ENCODE measurements at regions not wholly inside any gene's neighbourhood (a gene's known extent, or its start where the extent isn't known, plus 50 kb on each side); places are given as distances from the start of the nearest gene placed in this dataset.

DNA sequence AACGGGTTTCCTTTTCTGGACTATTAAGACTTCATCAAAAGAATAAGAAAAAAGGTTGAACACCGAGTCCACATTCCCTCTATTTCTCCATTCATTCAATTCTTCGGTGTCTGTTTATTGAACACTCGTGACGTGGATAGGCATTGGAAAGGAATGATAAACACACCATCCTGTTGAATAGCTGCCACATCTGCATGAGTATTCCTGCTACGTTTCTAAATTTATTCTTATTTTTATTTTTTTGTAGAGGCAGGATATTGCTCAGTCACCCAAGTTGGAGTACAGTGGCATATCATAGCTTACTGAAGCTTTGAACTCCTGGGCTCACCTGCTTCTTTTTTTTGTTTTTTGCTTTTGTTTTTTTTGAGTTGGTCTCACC, 80.8 kb upstream of the CIBAR2 start:
- H3K4me3 ChIP-seq, result no peak overlapping the region
- WGBS, 2 experiments (ENCODE audit: low coverage in 1 of 2, low lambda C conversion rate in 2 of 2, missing lambda C conversion rate in 2 of 2), result 49 to 58% methylated on average over 6 of the region's 6 CpGs
- H3K27me3 ChIP-seq (replicated peaks; ENCODE audit: insufficient read depth), result no peaks in the 10 kb centered on the region
- TF ChIP-seq EZH2phosphoT487 (IDR thresholded peaks at IDR 0.05; ENCODE audit: insufficient read depth, low read depth) (no peak), EZH2 (IDR thresholded peaks at IDR 0.05; ENCODE audit: insufficient read depth, poor library complexity, severe bottlenecking) (no peak)
- no peaks in the 10 kb centered on the region for H3K36me3 ChIP-seq (ENCODE audit: low read depth)
- peak overlapping the region; percentile 16 for H3K4me2 ChIP-seq (ENCODE audit: unreplicated experiment)
- no peaks in the 10 kb centered on the region for H3K9me3 ChIP-seq (ENCODE audit: low read depth)
- in situ Hi-C loops (cut with MboI), result no loop called here
- peak; percentile 69 for DNase-seq
- no peak overlapping the region for H3K9ac ChIP-seq
- H3K9me2 ChIP-seq (ENCODE audit: insufficient read depth), result no peaks in the 10 kb centered on the region
- H3K27ac ChIP-seq, result peak overlapping the region; percentile 30
- peaks cover 19% of the 10 kb centered on the region for H3F3A ChIP-seq (ENCODE audit: insufficient read depth)
- H2AFZ ChIP-seq, result no peak overlapping the region
- peaks cover 100% of the 10 kb centered on the region for H3K79me2 ChIP-seq (ENCODE audit: insufficient read depth)
- peaks cover 24% of the 10 kb centered on the region for H3K4me1 ChIP-seq (ENCODE audit: insufficient read depth)
- no peaks in the 10 kb centered on the region for H4K20me1 ChIP-seq (ENCODE audit: insufficient read depth)

DNA sequence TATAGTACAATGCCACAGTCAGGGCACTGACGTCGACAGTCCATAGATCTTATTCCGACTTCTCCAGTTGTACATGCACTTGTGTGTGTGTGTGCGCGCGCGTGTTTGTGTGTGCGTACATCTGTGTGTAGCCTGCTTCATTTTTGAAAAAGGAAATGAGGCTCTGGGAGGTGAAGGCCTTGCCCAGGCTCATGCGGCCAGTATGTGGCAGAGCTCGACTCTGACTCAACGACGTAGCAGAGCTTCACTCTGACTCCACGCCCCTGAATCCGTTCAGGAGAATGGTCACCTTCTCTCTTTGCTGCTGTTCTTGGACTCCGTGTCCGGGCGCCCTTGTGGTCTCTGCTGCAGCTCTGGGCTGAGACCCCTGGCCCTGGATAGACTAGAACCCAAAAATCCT, 81.6 kb upstream of the CIBAR2 start:
- H3K4me2 ChIP-seq (ENCODE audit: unreplicated experiment), result no peak overlapping the region
- peaks cover 100% of the 10 kb centered on the region for H3K79me2 ChIP-seq (ENCODE audit: insufficient read depth)
- no peak for DNase-seq
- H4K20me1 ChIP-seq (ENCODE audit: insufficient read depth), result no peaks in the 10 kb centered on the region
- H3K9ac ChIP-seq, result no peak overlapping the region
- no peak overlapping the region for H3K4me3 ChIP-seq
- peaks cover 28% of the 10 kb centered on the region for H3K4me1 ChIP-seq (ENCODE audit: insufficient read depth)
- H3K9me3 ChIP-seq (ENCODE audit: low read depth), result no peaks in the 10 kb centered on the region
- H3F3A ChIP-seq (ENCODE audit: insufficient read depth), result peaks cover 19% of the 10 kb centered on the region
- H3K27me3 ChIP-seq (replicated peaks; ENCODE audit: insufficient read depth), result no peaks in the 10 kb centered on the region
- WGBS, 2 experiments (ENCODE audit: low coverage in 1 of 2, low lambda C conversion rate in 2 of 2, missing lambda C conversion rate in 2 of 2), result 95 to 97% methylated on average over 17 of the region's 17 CpGs
- no peak overlapping the region for H2AFZ ChIP-seq
- in situ Hi-C loops (cut with MboI), result no loop called here
- H3K9me2 ChIP-seq (ENCODE audit: insufficient read depth), result no peaks in the 10 kb centered on the region
- H3K27ac ChIP-seq, result no peak overlapping the region
- no peaks in the 10 kb centered on the region for H3K36me3 ChIP-seq (ENCODE audit: low read depth)
- TF ChIP-seq EZH2 (IDR thresholded peaks at IDR 0.05; ENCODE audit: insufficient read depth, poor library complexity, severe bottlenecking) (no peak), EZH2phosphoT487 (IDR thresholded peaks at IDR 0.05; ENCODE audit: insufficient read depth, low read depth) (no peak)

DNA sequence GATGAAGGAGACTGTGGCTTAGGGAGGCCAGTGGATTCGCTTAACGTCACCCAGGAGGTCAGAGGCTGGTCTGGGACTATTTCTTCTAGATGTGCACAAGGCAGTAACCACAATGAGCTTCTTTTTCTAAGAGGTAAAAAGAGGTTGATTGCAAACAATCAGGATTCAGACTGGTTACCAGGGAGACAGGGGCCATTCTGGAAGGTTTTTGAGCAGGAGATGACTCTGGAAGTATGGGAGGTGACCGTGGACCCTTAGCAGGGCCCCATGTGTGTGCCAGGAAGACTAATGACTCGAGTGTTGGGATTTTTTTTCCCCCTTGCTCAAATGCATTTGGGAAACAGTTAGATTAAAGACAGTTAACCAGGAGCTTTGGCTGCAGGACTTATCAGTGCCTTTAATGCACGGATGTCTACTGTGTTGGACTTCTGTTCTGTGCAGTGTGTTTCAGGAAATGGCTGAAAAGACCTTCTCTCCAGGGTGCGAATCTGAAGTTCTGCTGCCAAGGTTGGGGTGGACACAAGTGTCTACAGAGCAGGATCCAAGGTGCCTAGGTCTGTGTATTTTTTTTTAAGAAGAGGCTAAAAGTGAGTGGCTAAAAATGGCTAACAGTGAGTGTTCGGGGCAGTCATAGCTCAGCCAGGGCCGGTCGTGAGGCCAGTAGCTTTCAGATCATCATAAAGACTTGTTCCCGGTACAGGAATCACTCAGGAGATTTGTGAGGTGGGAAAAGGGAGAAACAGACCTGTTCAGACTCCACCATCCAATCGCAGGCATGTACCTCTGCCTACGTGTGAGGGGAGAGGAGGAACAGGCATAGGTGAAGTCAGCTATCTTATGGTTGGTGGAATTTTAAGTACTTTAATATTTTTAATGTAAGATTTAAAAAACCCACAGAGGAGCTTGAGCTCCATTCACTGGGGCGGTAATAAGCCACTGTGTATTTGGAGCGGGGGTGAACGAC, 82.3 kb upstream of the CIBAR2 start:
- no peaks in the 10 kb centered on the region for H3K9me3 ChIP-seq (ENCODE audit: low read depth)
- no peak overlapping the region for H3K9ac ChIP-seq
- 91 to 92% methylated on average over 15 of the region's 15 CpGs for WGBS, 2 experiments (ENCODE audit: low coverage in 1 of 2, low lambda C conversion rate in 2 of 2, missing lambda C conversion rate in 2 of 2)
- TF ChIP-seq EZH2phosphoT487 (IDR thresholded peaks at IDR 0.05; ENCODE audit: insufficient read depth, low read depth), result no peak
- no peak for TF ChIP-seq EZH2 (IDR thresholded peaks at IDR 0.05; ENCODE audit: insufficient read depth, poor library complexity, severe bottlenecking)
- peaks cover 35% of the 10 kb centered on the region for H3K4me1 ChIP-seq (ENCODE audit: insufficient read depth)
- no peaks in the 10 kb centered on the region for H3K27me3 ChIP-seq (replicated peaks; ENCODE audit: insufficient read depth)
- no peaks in the 10 kb centered on the region for H3K9me2 ChIP-seq (ENCODE audit: insufficient read depth)
- H3K79me2 ChIP-seq (ENCODE audit: insufficient read depth), result peaks cover 100% of the 10 kb centered on the region
- in situ Hi-C loops (cut with MboI), result no loop called here
- H3K36me3 ChIP-seq (ENCODE audit: low read depth), result no peaks in the 10 kb centered on the region
- no peak for DNase-seq
- no peak overlapping the region for H3K4me3 ChIP-seq
- H3F3A ChIP-seq (ENCODE audit: insufficient read depth), result peaks cover 13% of the 10 kb centered on the region
- no peak overlapping the region for H2AFZ ChIP-seq
- no peaks in the 10 kb centered on the region for H4K20me1 ChIP-seq (ENCODE audit: insufficient read depth)
- H3K27ac ChIP-seq, result no peak overlapping the region
- no peak overlapping the region for H3K4me2 ChIP-seq (ENCODE audit: unreplicated experiment)

DNA sequence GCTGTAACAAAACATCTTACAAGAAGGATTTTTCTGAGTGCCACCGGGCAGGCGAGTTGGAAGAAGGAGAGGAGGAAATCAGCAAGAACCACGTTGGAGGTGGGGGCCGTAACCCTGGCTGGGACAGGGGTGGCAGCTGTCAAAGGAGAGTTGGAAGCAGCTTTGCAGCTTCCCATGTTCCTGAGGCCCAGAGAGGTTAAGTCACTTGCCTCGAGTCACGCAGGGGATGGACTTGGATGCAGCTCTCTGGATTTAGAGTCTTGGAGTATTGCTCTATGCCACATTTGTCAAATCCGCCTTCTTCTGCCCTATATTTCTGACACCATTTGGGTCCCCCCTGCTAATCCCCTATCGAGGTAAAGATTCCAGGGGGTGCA, 83.0 kb upstream of the CIBAR2 start:
- Histone ChIP-seq H3K4me2 (ENCODE audit: unreplicated experiment) (no peak overlapping the region), H3F3A (ENCODE audit: insufficient read depth) (peaks cover 8% of the 10 kb centered on the region; the same call in 1 of the 2 replicates), H3K4me1 (ENCODE audit: insufficient read depth) (peaks cover 37% of the 10 kb centered on the region), H3K4me3 (no peak overlapping the region), H3K27ac (no peak overlapping the region), H3K79me2 (ENCODE audit: insufficient read depth) (peaks cover 100% of the 10 kb centered on the region), H2AFZ (no peak overlapping the region), H3K9me3 (ENCODE audit: low read depth) (no peaks in the 10 kb centered on the region), H4K20me1 (ENCODE audit: insufficient read depth) (no peaks in the 10 kb centered on the region), H3K27me3 (replicated peaks; ENCODE audit: insufficient read depth) (no peaks in the 10 kb centered on the region), H3K9me2 (ENCODE audit: insufficient read depth) (no peaks in the 10 kb centered on the region), H3K36me3 (ENCODE audit: low read depth) (no peaks in the 10 kb centered on the region), H3K9ac (no peak overlapping the region)
- no peak for TF ChIP-seq EZH2 (IDR thresholded peaks at IDR 0.05; ENCODE audit: insufficient read depth, poor library complexity, severe bottlenecking)
- TF ChIP-seq EZH2phosphoT487 (IDR thresholded peaks at IDR 0.05; ENCODE audit: insufficient read depth, low read depth), result no peak
- 81 to 86% methylated on average over 8 of the region's 8 CpGs for WGBS, 2 experiments (ENCODE audit: low coverage in 1 of 2, low lambda C conversion rate in 2 of 2, missing lambda C conversion rate in 2 of 2)
- in situ Hi-C loops (cut with MboI), result no loop called here
- DNase-seq, result no peak
